ENCODE measurements at regions not wholly inside any gene's neighbourhood (a gene's known extent, or its start where the extent isn't known, plus 50 kb on each side); places are given as distances from the start of the nearest gene placed in this dataset.

GRCh38 chr1:117707371-117707770, 101.5 kb downstream of the TENT5C start:
- TF ChIP-seq EZH2 (IDR thresholded peaks at IDR 0.05; ENCODE audit: low read depth, unreplicated experiment) (no peak), CTCF (conservative IDR thresholded peaks at IDR 0.05; ENCODE audit: low read depth in 2 of 2) (no peak), POLR2AphosphoS5 (IDR thresholded peaks at IDR 0.05; ENCODE audit: low read depth) (no peak), EZH2phosphoT487 (IDR thresholded peaks at IDR 0.05; ENCODE audit: unreplicated experiment) (no peak), CREB1 (CRISPR knock-in tag; IDR thresholded peaks at IDR 0.05; ENCODE audit: low read depth) (no peak)
- TF ChIP-seq, protein P1, sequence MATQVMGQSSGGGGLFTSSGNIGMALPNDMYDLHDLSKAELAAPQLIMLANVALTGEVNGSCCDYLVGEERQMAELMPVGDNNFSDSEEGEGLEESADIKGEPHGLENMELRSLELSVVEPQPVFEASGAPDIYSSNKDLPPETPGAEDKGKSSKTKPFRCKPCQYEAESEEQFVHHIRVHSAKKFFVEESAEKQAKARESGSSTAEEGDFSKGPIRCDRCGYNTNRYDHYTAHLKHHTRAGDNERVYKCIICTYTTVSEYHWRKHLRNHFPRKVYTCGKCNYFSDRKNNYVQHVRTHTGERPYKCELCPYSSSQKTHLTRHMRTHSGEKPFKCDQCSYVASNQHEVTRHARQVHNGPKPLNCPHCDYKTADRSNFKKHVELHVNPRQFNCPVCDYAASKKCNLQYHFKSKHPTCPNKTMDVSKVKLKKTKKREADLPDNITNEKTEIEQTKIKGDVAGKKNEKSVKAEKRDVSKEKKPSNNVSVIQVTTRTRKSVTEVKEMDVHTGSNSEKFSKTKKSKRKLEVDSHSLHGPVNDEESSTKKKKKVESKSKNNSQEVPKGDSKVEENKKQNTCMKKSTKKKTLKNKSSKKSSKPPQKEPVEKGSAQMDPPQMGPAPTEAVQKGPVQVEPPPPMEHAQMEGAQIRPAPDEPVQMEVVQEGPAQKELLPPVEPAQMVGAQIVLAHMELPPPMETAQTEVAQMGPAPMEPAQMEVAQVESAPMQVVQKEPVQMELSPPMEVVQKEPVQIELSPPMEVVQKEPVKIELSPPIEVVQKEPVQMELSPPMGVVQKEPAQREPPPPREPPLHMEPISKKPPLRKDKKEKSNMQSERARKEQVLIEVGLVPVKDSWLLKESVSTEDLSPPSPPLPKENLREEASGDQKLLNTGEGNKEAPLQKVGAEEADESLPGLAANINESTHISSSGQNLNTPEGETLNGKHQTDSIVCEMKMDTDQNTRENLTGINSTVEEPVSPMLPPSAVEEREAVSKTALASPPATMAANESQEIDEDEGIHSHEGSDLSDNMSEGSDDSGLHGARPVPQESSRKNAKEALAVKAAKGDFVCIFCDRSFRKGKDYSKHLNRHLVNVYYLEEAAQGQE (IDR thresholded peaks at IDR 0.05; ENCODE audit: unreplicated experiment) = no peak

Data from GM23338 (cell line).